GM12872 (cell line): ENCODE measurements at regions not wholly inside any gene's neighbourhood (a gene's known extent, or its start where the extent isn't known, plus 50 kb on each side); places are given as distances from the start of the nearest gene placed in this dataset.

Experiments
- TF ChIP-seq, protein P1 (sequence below): IDR thresholded peaks from 3 replicates; pipeline ENCODE4 v1.5.1; 2011; ENCODE audit warnings: low read depth, mild to moderate bottlenecking, low read length, moderate library complexity; ENCODE audit not compliant: insufficient read depth

DNA sequence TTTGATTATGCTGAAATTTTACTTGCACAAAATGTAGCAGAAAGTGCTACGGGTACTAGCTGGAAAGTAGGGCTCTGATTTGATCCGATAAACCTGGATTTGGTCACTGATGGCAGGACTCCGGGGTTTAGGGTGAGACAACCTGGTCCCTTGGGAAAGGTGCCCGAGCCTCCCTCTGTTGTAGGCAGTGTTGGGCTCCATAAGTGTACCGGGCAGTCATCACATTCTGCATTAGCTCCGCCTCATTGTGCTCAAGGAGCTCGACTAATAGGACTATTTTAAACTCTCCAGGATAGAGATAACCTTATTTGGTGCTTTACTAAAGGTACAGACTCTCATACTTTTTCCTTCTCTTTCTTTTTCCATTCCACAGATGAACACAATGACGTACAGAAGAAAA, 117.6 kb downstream of the UTRN start:
- TF ChIP-seq, protein P1, sequence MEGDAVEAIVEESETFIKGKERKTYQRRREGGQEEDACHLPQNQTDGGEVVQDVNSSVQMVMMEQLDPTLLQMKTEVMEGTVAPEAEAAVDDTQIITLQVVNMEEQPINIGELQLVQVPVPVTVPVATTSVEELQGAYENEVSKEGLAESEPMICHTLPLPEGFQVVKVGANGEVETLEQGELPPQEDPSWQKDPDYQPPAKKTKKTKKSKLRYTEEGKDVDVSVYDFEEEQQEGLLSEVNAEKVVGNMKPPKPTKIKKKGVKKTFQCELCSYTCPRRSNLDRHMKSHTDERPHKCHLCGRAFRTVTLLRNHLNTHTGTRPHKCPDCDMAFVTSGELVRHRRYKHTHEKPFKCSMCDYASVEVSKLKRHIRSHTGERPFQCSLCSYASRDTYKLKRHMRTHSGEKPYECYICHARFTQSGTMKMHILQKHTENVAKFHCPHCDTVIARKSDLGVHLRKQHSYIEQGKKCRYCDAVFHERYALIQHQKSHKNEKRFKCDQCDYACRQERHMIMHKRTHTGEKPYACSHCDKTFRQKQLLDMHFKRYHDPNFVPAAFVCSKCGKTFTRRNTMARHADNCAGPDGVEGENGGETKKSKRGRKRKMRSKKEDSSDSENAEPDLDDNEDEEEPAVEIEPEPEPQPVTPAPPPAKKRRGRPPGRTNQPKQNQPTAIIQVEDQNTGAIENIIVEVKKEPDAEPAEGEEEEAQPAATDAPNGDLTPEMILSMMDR: no peak

DNA sequence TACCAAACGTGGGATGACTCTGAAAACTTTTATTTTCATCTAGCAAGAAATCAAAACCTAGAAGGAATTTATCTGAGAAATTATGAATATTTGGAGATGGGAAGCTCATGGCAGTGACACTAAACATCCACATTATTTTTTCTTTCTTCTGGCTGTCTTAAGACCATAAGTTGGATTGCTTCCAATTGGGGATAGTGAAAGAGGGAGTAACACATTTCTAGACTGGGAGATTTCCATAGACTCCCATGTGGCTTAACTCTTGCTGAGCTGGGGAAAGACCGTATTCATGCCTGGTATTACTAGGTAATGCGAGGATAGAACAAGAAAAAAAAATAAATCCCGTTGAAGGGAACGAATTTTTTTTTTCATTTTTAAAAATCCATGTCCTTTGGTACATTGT, 120.0 kb downstream of the UTRN start:
- TF ChIP-seq, protein P1: no peak

DNA sequence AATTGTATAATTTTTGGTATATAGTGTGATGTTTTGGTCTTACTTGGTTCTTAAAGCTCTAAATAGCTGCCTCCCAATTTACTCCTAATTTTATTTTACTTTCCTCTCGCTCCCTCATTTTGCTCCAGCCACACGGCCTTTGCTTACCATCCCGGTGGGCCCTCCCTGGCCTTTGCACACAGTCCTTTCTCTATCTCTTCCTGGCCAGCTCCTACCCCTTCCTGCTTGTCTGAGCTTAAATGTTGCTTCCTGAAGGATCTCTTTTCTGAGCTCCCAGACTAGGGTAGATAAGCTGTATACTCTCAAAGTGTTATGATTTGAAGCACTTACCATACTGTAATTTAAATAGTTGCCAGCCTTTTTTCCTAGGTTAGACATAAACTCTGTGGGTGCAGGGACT, 121.7 kb downstream of the UTRN start:
- TF ChIP-seq, protein P1: no peak

DNA sequence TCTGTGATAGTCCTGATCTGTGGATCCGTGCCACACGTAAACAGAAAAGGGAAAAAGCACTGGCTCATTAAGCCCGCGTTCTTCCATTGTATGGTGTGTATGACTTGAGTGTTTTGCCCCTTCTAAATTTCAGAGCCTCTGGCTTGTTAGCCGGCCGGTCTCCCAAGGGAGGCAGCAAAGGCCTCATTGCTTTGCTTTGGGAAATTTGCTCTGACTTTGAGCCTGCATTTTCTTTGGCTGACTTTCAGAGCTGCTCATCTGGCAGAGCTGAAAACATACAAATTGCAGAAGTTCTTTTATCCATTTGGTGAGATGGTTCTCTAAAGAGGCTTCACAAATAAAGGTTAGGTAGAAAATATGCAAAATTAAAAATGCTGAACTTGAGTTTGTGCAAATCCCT, 123.0 kb downstream of the UTRN start:
- TF ChIP-seq, protein P1: no peak

DNA sequence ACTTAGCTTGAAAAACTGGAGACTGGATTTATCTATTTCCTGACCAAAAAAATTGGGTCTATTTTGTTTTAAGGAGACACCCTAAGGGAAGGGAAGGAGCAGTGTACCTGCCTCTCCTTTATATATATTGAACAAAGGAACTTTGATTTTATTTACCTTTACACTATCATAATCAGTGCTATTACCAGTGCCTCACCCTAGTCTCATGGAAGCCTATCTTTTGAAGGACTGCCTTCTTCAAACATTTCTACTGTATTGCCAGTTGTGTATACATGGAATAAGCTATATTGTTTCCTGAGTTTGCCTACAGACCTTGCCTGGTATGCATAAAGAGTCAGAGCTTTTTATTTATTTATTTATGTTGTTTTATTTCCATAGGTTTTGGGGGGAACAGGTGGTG, 124.9 kb downstream of the UTRN start:
- TF ChIP-seq, protein P1: no peak

DNA sequence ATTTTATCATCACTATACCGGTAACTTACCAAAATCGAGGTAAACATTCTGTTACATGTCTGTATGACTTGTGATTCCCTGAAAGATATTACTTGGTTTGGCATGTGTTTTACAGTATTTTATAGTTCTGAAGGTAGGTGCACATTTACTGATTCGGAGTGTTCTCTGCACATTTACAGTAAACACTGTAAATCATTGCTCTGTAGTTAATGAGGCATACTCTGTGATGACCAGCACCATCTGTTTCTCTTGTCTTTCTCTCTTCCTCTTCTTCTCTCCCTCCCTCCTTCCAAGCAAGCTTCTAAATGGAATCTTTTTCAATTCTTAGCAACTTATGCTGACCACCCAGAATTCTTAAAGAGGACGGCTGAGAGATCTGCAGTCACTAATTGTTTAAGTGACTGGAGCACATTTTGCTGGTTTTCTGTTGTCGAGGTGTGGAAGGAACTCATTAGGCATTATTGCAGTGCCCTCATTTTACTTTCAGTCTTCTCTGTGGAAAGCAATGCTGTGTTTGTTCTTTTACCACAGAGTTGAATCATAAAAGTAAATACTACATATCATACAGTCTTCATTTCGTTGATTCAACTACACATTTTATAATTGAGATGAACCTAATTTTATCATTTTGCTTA, 126.5 kb downstream of the UTRN start:
- TF ChIP-seq, protein P1: no peak

DNA sequence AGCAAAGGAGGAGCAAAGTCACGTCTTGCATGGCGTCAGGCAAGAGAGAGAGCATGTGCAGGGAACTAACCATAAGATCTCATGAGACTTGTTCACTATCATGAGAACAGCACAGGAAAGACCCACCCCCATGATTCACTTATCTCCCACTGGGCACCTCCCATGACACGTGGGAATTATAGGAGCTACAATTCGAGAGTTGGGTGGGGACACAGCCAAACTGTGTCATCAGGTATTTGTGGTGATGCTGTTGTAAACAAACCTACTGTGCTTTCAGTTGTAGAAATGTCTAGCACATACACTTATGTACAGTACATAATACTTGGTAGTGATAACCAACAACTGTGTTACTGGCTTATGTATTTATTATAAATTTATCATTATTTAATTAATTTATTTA, 128.3 kb downstream of the UTRN start:
- TF ChIP-seq, protein P1: no peak

DNA sequence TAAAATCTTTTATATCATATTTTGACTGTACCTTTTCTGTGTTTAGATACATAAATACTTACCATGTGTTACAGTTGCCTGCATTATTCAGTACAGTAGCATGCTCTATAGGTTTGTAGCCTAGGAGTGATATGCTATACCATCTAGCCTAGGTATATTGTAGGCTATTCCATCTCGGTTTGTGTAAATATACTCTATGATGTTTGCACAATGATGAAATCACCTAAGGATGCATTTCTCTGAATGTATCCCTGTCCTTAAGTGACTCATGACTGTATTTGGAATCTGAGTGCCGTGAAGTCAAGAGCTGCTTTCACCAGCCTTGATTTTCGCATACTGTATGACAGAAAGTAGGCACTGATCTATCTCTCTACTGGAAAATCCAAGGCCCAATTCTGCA, 129.9 kb downstream of the UTRN start:
- TF ChIP-seq, protein P1: no peak
